Epithelial cell of proximal tubule (primary cell): ENCODE measurements at regions not wholly inside any gene's neighbourhood (a gene's known extent, or its start where the extent isn't known, plus 50 kb on each side); places are given as distances from the start of the nearest gene placed in this dataset.

Experiments
- DNase-seq: peaks from one replicate; pipeline ENCODE4 v3.0.0-alpha.2; 2011; ENCODE audit warnings: low read depth
- H3K4me3 ChIP-seq: 2 replicates; pipeline ENCODE4 v1.5.1; 2011; ENCODE audit warnings: low read depth, mild to moderate bottlenecking, low read length
- TF ChIP-seq, protein P1 (sequence below): conservative IDR thresholded peaks from 2 replicates; pipeline ENCODE4 v1.5.1; 2012; ENCODE audit warnings: low read depth, mild to moderate bottlenecking, low read length

DNA sequence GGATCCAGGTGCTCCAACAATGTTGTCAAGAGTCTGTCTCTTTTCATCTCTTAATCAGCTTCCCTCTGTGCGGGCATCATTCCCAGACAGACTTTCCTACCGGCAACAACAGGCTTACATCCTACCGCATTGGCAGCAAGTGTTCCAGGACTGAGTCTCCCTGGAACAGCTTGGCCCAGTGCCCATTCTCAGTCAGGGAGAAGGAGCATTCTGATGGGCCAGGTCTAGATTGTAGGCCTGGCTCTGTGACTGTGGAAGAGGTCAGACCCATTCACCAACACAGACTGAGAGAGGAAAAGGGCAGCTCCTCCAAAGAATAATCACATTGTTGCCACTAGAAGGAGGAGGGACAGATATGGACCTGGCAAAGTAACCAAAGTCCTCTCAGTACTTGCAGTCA is 68.1 kb upstream of the TMEM132E start:
- DNase-seq: no peak
- no peak overlapping the region for H3K4me3 ChIP-seq
- TF ChIP-seq, protein P1, sequence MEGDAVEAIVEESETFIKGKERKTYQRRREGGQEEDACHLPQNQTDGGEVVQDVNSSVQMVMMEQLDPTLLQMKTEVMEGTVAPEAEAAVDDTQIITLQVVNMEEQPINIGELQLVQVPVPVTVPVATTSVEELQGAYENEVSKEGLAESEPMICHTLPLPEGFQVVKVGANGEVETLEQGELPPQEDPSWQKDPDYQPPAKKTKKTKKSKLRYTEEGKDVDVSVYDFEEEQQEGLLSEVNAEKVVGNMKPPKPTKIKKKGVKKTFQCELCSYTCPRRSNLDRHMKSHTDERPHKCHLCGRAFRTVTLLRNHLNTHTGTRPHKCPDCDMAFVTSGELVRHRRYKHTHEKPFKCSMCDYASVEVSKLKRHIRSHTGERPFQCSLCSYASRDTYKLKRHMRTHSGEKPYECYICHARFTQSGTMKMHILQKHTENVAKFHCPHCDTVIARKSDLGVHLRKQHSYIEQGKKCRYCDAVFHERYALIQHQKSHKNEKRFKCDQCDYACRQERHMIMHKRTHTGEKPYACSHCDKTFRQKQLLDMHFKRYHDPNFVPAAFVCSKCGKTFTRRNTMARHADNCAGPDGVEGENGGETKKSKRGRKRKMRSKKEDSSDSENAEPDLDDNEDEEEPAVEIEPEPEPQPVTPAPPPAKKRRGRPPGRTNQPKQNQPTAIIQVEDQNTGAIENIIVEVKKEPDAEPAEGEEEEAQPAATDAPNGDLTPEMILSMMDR: no peak

DNA sequence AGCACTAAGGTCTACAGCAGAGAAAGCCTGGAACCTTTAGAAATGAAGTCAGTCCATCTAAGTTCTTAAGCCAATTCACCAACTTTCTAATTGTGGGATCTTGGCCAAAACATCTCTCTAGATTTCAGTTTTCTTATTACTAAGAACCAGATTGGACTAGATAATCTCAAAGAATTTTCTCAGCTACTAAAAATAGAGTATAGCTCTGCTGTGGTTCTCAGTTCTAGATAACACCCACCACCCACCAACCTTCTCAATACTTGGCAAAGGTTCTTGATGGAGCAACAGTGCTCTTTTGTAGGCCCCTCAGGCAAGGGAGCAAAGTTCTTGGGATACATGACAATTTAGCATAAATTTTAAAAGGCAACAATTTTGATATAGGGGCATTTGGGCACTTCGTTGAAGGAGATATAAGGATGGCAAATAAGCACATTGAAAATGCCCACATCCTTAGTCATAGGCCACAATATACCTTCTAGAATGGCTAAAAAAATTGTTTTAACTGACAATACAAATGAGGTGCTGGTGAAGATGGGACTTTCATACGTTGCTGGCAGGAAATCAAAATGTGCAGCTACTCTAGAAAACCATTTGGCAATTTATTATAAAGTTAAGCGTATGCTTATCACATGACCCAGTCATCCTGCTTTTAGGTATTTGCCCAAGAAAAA is 74.4 kb upstream of the TMEM132E start:
- DNase-seq: no peak
- TF ChIP-seq, protein P1: no peak
- no peak overlapping the region for H3K4me3 ChIP-seq

DNA sequence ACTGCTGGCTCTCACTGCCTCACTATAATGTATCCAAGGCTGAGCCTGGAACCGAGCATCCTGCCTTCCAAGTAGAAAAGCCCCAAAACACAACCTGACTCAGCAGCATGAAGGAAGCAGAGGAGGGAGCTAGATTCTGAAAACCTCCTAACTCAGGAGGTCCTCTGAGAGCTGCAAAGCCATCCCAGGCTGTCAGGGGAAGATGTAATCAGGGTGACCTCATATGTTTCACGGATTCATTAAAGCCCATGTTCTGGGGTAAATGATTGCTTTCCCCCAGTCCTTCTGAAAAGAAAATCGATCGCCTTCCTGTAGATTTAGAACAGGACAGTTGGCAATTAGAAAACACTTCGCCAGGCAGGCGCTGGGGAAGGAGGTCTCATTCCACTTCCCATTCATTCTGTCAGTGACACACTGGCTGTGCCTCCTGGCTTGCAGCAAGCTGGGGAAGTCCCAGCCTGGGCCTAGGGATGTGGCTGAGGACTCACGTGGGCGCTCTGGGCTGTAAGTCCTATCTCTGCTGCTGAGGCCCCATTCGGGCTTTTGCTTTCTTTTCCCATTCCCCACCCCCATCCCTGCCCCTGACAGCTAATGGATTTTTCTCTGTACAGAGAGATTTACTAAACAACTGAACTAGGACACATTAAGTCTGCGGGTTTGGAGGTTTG is 75.7 kb upstream of the TMEM132E start:
- H3K4me3 ChIP-seq: no peak overlapping the region
- DNase-seq: no peak
- TF ChIP-seq, protein P1: no peak

DNA sequence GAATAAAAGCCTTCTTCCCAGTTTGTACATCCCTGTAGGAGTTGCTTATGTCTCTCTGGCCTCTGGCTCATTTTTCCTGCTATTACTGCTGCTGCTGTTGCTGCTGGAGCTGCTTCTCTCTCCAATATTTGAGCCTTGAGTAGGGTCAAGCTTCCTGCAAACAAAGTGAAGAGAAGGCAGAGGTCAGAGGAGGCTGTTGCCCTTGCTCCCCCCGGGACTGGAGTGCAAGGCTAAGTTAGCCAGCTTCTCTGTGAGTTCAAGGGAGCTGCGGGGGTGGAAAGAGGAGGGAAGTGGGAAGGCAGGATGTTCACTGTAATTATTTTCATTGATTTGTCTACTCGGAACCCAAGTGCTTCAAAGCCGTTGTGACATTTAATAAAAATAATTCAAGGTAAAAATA is 77.0 kb upstream of the TMEM132E start:
- TF ChIP-seq, protein P1: no peak
- DNase-seq: no peak
- no peak overlapping the region for H3K4me3 ChIP-seq

DNA sequence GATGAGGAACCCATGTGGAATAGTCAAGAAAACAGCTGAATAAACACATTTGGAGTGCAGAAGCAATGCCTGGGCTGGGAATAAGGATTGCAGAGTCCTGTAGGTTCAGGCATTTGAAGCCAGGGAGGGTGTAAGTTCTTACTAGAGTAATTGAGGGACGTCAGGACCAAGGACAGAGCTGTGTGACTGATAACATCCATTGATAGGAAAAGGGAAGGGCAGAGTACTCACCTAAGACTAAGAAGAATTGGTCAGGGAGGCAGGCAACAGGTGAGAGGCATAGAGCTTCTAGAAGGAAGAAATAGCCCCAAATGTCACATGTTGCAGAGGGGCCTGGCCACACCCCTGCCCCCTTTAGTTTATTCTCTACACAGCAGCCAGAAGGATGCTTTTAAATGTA is 79.8 kb upstream of the TMEM132E start:
- DNase-seq: peak; percentile 3
- TF ChIP-seq, protein P1: no peak

DNA sequence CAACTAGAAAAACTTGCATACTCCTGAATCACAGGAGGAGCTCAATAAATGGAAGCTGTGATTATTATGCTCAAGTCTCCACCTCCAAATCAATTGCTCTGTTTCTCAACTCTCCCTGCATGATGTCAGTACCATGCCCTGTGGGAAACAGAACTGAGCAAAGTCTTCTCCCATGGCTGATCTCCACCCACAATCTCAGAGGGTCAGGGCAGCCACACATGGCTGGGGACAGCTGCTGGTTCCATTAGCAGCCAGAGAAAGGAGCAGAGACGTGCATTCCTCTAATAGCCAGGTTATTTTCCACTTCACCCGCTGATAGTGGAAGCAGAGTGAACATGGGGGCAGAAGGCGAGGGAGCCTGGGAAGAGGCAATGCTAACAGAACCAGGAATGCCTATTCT is 85.5 kb upstream of the TMEM132E start:
- TF ChIP-seq, protein P1: no peak
- no peak for DNase-seq
- no peak overlapping the region for H3K4me3 ChIP-seq

More for the DNA sequence above, 79.8 kb upstream of the TMEM132E start:
- no peak overlapping the region for H3K4me3 ChIP-seq

DNA sequence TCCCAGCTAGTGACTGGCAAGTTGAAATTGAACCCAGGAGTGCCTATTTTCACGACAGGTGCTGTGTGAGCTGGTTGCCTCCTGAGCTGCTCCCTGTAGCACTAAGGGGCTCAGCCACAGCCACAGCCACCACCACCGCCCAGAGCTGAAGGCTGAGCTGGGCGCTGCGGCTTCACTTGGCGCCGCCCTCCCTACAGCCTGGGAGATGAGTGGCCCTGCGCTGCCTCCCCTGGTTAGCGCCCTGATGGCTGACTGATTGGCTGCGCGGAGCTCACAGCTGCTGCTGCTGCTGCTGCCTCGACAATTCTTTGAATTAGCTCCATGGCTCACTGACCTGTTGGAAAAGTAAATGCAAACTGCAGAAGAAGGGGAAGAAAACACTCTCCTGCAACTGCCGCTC is 91.8 kb upstream of the TMEM132E start:
- TF ChIP-seq, protein P1: no peak
- no peak for DNase-seq
- no peak overlapping the region for H3K4me3 ChIP-seq
